AG10803 (cell line): ENCODE measurements at regions not wholly inside any gene's neighbourhood (a gene's known extent, or its start where the extent isn't known, plus 50 kb on each side); places are given as distances from the start of the nearest gene placed in this dataset.

Source experiments
- DNase-seq: peaks from one replicate; pipeline ENCODE4 v3.0.0; 2010; ENCODE audit warnings: low read depth
- H3K4me3 ChIP-seq: 2 replicates; pipeline ENCODE4 v1.5.1; 2011; ENCODE audit warnings: mild to moderate bottlenecking, low read length, control low read depth
- TF ChIP-seq, protein P1 (sequence below): conservative IDR thresholded peaks from 2 replicates; pipeline ENCODE4 v1.5.1; 2011; ENCODE audit warnings: mild to moderate bottlenecking, low read length, control low read depth, inconsistent platforms

DNA sequence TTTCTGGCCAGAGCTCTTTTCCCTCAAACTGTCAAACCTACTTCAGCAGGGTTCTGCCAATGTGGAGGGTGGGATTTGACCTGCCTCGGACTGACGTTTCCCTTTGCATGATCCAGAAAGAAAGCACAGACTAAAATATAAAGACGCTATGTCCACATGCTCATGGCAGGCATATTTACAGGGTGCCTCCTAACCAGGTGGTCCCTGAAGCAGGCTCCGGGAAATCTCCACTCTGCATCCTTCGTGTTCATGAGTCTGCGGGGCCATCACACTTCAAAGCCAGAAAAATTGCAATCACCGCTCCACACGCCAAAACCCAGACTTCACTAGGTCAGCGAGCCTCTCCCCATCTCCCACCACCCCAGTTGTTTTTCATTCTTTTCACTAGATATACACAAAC, 143.3 kb upstream of the IGF1R start:
- TF ChIP-seq, protein P1, sequence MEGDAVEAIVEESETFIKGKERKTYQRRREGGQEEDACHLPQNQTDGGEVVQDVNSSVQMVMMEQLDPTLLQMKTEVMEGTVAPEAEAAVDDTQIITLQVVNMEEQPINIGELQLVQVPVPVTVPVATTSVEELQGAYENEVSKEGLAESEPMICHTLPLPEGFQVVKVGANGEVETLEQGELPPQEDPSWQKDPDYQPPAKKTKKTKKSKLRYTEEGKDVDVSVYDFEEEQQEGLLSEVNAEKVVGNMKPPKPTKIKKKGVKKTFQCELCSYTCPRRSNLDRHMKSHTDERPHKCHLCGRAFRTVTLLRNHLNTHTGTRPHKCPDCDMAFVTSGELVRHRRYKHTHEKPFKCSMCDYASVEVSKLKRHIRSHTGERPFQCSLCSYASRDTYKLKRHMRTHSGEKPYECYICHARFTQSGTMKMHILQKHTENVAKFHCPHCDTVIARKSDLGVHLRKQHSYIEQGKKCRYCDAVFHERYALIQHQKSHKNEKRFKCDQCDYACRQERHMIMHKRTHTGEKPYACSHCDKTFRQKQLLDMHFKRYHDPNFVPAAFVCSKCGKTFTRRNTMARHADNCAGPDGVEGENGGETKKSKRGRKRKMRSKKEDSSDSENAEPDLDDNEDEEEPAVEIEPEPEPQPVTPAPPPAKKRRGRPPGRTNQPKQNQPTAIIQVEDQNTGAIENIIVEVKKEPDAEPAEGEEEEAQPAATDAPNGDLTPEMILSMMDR = no peak
- DNase-seq = no peak

DNA sequence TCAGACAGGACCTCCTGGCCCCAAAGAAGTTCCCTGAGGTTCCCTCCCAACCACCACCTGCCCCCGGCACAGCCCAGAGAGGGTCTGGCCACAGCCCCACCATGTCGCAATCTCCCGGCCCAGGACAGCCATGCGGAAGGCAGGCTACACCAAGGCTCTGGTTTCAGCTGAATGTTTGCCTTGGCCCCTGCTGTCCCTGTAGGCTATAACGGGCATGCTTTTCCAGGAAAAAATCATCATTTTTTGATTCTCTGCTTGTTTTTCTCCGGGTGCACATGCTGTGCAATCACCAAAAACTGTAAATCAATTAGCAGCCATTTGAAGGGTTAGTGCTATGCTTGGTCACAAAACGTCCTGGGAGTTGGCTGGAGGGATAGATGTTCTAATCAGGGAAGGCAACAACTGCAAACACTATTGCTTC, 142.7 kb upstream of the IGF1R start:
- peak; percentile 66 for DNase-seq
- H3K4me3 ChIP-seq = no peak overlapping the region
- TF ChIP-seq, protein P1 = no peak

More for the DNA sequence above, 143.3 kb upstream of the IGF1R start:
- H3K4me3 ChIP-seq = no peak overlapping the region

DNA sequence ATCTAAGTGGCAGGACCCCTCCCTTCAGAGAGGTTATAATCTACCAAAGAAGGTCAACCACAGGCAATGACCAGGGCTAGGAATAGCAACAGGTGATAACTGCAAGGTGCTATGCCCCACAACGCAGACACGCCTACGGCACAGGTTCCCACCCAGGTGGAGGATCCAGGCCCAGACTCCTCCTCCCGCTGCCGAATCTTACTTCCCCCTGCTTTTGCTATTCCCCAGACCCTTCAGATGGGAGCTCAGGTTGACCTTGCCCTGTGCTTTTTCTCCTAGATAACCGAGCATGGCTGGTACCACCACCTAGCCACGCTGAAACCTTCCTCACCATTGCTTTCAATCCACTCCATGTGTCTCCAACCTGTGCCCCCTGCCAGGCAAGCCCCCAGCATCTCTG, 142.2 kb upstream of the IGF1R start:
- TF ChIP-seq, protein P1 = no peak
- no peak overlapping the region for H3K4me3 ChIP-seq
- no peak for DNase-seq

DNA sequence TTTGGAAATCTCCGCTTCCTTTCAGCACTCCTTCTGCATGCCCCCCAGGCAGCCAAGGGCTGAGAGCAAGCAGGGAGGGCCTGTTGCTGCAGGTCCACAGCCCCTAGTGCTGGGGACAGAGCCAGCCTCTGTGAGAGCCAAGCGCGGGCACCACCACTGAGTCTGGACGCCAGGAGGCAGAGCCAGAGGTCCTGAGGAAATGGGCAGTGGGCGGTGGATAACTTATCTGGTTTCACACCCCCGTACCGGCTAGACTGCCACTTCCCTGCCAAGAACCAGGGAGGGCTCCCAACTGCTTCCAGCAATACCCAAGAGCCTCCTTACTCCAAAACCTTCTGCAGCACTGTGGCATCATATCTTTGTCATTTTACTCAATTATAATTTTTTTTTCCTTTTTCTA, 141.6 kb upstream of the IGF1R start:
- no peak for DNase-seq
- TF ChIP-seq, protein P1 = no peak
- no peak overlapping the region for H3K4me3 ChIP-seq

DNA sequence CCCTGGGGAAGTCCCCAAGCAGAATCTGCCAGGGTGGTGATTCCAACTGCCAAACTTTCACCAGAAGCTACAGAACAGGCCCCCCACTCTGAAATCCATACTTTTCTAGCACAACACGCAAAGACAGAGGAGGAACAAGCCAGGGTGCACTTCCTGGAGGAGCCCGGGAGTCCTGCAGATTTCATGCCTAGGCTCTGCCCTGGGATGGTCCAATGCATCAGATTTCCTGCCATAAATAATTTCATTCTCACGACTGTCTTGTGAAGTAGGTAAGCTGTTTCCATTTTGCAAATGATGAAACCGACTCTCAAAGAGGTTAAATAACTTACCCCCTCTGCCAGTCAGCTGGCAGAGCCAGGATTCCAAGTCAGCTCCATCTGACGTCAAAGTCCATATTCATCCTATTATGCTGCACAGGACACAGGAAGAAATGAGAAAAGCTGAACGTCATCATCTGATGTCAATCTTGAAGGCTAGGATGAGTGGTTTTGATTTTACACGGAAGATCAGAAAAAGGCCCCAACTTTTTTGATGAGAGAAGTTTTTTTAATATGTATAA, 134.8 kb upstream of the IGF1R start:
- TF ChIP-seq, protein P1 = no peak
- peak; percentile 8 for DNase-seq

DNA sequence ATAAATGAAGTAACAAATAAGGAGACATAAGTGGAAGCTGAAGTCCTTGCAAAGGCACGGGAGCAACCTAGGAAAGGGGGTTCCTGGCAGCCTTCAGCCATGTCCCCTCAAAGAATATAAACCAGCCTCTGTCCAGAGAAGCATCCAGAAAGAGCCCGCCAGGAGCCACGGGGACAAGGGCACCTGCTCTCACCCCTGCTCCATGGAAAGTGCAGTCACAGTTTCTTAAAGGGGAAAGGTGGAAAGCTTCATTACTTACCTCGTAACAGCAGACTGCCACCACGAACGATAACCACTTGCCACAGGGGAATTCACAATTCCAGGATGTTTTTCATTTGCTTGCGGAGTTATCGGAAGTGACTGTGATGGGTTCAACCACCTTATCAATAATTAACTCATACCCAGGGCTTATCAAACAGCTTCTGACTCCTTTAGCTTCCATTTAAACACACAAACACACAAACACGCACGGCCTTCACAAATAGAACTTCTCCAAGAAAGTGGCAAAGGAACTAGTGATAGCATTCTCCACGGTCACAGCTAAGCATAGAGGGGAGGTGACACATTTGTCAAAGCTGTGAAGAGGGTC, 134.2 kb upstream of the IGF1R start:
- DNase-seq = no peak
- no peak overlapping the region for H3K4me3 ChIP-seq
- TF ChIP-seq, protein P1 = no peak

More for the DNA sequence above, 134.8 kb upstream of the IGF1R start:
- H3K4me3 ChIP-seq = no peak overlapping the region

DNA sequence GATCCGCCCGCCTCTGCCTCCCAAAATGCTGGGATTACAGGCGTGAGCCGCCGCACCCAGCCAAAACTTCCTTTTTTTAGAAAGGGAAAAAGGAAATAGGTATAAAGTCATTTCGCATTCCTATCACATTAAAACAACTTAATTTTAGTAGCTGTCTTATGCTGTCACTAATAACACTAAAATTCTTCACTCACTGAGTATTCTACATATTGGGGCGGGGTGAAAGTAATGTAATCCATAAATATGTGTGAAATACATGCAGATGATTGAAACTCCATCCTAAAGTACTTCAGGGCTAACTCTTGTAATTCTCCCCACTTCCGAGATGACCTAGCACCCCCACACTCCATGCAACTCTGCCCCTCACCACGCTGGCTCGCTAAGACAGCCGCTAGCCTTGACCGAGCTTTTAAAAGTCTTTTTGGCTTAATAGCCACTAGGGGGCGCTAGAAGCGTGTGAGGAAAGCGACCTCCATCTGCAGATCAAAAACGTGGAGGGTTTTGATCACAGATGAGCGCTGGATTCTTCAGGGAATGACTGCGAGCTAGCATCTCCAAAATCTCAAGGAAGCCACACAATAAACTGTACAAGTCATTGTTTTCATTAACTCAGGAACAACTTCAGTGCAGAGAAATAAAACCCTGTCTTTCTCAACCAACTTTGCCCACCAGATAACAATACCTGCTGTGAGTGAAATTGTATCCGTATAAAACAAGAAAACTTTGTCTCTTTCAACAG, 129.3 kb upstream of the IGF1R start:
- TF ChIP-seq, protein P1 = peak; percentile 76
- peak; percentile 80 for DNase-seq
- H3K4me3 ChIP-seq = no peak overlapping the region
